Activated naive CD8-positive, alpha-beta T cell treated with anti-CD3 and anti-CD28 coated beads, Interleukin-2, amount 10 ng/mL, durations not matched to agents 7 days and 5 days (primary cell): ENCODE measurements at regions not wholly inside any gene's neighbourhood (a gene's known extent, or its start where the extent isn't known, plus 50 kb on each side); places are given as distances from the start of the nearest gene placed in this dataset.

Source experiments
- ATAC-seq: fragments of 150-1000 bp; cut with Tn5 transposase; one replicate; pipeline ENCODE4 v1.10.0; 2021; ENCODE audit warnings: low read depth, moderate library complexity
- POLR2A ChIA-PET: fragments of 350-600 bp; sonication (Branson Sonifier 250); formaldehyde crosslinking; loops from one replicate; lab custom pipeline; 2021; ENCODE audit warnings: antibody characterized with exemption; lab: Charles Lee
- DNase-seq: peaks from one replicate; pipeline ENCODE4 v3.0.0; 2021
- H3K27ac Mint-ChIP-seq: one replicate; pipeline ENCODE4 v1.8.0; 2022; ENCODE audit warnings: mild to moderate bottlenecking, mixed read lengths
- H3K27me3 Mint-ChIP-seq: one replicate; pipeline ENCODE4 v1.8.0; 2022; ENCODE audit warnings: mild to moderate bottlenecking, moderate library complexity, mixed read lengths
- H3K36me3 Mint-ChIP-seq: one replicate; pipeline ENCODE4 v1.8.0; 2021; ENCODE audit warnings: mild to moderate bottlenecking, mixed read lengths
- H3K4me1 Mint-ChIP-seq: one replicate; pipeline ENCODE4 v1.8.0; 2021; ENCODE audit warnings: mixed read lengths
- H3K4me3 Mint-ChIP-seq: one replicate; pipeline ENCODE4 v1.8.0; 2022; ENCODE audit warnings: mild to moderate bottlenecking, moderate library complexity, mixed read lengths
- H3K9me3 Mint-ChIP-seq: one replicate; pipeline ENCODE4 v1.8.0; 2021; ENCODE audit warnings: mixed read lengths

DNA sequence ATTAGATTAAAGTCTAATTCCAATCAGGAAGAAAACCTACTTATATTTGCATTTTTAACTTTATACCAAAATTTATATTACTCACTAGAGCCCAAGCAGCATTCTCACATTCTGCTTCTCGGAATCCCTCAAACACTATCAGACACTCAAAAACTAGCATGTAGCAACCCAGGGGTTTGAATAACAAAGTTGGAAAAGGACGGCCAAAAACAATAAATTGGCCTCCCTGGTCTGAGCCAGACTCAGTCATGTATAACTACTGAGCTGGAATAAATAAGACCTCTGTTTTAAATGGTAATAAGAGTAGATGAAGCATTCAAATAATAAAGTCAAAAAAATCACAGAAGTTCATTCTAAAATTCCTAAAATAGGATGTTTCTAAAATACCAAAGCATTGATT lies 290.9 kb downstream of the IRS1 start:
- no peak for DNase-seq
- H3K36me3 Mint-ChIP-seq = no peaks in the 10 kb centered on the region
- H3K9me3 Mint-ChIP-seq = no peaks in the 10 kb centered on the region
- H3K27me3 Mint-ChIP-seq = peaks cover 8% of the 10 kb centered on the region
- no peak overlapping the region for H3K4me3 Mint-ChIP-seq
- ATAC-seq = no peak
- POLR2A ChIA-PET = no interaction called here
- H3K4me1 Mint-ChIP-seq = no peaks in the 10 kb centered on the region
- H3K27ac Mint-ChIP-seq = no peak overlapping the region

DNA sequence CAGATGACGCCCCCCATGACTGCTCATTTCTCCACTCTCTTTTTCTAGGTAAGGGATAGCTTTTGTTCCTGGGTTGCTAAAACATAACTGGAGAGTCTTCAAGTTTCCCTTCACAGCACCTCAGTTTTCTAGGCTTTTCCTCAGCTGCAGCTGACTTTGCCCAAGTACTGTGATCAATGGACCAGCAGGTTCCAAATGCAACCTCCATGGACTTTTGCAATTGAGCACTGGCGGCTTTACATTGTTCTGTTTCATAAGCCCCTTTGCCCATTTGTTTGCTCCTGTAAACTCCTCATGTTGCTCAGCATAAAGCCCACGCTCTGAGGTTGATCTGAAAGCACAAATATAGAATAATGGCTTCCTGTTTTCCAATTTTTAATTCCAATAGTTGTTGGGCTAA lies 291.6 kb downstream of the IRS1 start:
- Mint-ChIP-seq H3K4me1 (no peaks in the 10 kb centered on the region), H3K4me3 (no peak overlapping the region), H3K36me3 (no peaks in the 10 kb centered on the region), H3K27ac (no peak overlapping the region), H3K27me3 (peaks cover 7% of the 10 kb centered on the region), H3K9me3 (no peaks in the 10 kb centered on the region)
- DNase-seq = no peak
- POLR2A ChIA-PET = no interaction called here
- no peak for ATAC-seq

DNA sequence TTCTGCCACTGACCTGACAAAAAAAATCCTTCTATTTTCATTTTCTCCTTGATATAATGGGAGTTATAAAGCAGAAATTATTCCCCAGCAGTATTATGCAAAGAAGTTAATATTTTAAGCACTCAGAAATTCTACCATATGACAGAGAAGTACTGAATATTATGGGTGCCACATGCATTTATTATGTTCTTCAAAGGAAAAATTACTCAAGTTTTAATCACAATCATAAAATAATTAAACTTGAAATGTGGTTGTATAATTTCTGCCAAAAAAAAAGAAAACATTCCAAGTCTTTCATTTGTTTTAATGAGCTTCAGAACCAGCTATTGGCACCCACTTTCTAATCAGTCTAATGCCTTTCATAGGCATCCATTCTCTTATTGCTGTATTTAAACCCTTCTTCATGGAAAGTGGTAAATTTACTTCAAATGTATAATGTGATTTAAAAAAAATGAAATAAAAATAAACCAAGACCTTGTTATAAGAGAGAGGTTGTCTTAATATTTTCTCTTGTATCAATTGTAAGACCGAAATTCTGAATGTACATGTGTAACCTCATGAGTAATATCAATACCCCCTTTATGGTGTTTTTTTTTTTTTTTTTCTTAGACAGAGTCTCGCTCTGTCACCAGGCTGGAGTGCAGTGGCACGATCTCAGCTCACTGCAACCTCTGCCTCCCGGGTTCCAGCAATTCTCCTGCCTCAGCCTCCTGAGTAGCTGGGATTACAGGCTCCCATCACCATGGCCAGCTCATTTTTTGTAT lies 302.3 kb downstream of the IRS1 start:
- H3K27me3 Mint-ChIP-seq = peaks cover 5% of the 10 kb centered on the region
- H3K27ac Mint-ChIP-seq = no peak overlapping the region
- H3K4me3 Mint-ChIP-seq = no peak overlapping the region
- no peaks in the 10 kb centered on the region for H3K9me3 Mint-ChIP-seq
- POLR2A ChIA-PET = no interaction called here
- ATAC-seq (no peak), DNase-seq (no peak)
- H3K36me3 Mint-ChIP-seq = no peaks in the 10 kb centered on the region
- H3K4me1 Mint-ChIP-seq = no peaks in the 10 kb centered on the region

DNA sequence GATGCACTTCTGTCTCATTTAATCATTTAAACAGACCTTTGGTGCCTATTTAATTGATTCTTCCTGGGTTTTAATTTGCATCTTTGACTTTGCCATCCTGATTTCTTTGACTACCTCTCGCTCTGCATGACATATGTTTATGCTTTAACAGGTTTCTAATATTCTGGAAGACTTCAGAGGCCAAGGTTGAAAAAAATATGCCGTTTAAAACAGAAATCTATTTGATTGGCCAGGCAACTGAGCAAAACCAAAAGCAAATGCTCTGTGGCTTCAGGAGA lies 303.4 kb downstream of the IRS1 start:
- no peaks in the 10 kb centered on the region for H3K36me3 Mint-ChIP-seq
- H3K27ac Mint-ChIP-seq = no peak overlapping the region
- peaks cover 5% of the 10 kb centered on the region for H3K27me3 Mint-ChIP-seq
- POLR2A ChIA-PET = no interaction called here
- no peaks in the 10 kb centered on the region for H3K9me3 Mint-ChIP-seq
- no peaks in the 10 kb centered on the region for H3K4me1 Mint-ChIP-seq
- H3K4me3 Mint-ChIP-seq = no peak overlapping the region
- no peak for ATAC-seq
- DNase-seq = no peak

DNA sequence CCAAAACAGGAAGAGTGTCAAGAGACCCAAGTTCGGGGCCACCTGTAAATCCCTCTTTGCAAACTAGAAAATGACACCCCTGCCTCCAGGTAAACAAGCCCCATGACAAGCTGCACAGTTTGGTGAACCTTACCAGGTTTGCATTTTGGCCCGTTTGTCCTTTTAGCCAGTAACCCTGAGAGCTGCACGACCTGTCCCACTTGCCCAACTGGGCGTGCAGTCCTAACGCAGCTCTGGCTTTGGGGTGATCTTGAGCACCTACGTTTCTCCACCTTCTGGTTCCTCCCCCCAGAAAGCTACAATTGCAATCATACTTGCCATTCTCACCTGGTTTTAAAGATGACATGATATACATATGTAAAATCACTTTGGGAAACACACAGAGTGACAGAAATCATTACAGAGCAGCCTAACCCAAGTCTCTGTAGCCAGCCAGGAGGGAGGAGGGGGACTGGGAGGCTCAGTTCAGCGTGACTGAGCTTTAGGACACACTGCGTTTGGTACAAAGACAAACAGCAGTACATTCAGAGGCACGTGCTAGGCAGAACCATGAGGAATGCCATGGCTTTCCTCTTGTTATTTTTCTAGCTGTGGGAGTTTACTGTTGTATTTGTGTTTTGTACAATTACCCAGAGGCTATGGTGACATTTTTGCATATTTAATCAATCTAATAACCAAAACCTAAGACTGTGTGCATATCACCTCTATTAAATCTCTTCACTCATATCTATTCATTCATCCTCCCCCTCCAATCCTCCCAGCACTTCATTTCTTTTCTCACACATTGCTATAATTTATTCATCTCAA lies 304.0 kb downstream of the IRS1 start:
- no peak overlapping the region for H3K27ac Mint-ChIP-seq
- POLR2A ChIA-PET = no interaction called here
- H3K9me3 Mint-ChIP-seq = no peaks in the 10 kb centered on the region
- no peak overlapping the region for H3K4me3 Mint-ChIP-seq
- H3K4me1 Mint-ChIP-seq = no peaks in the 10 kb centered on the region
- ATAC-seq (no peak), DNase-seq (no peak)
- H3K27me3 Mint-ChIP-seq = peaks cover 4% of the 10 kb centered on the region
- no peaks in the 10 kb centered on the region for H3K36me3 Mint-ChIP-seq

DNA sequence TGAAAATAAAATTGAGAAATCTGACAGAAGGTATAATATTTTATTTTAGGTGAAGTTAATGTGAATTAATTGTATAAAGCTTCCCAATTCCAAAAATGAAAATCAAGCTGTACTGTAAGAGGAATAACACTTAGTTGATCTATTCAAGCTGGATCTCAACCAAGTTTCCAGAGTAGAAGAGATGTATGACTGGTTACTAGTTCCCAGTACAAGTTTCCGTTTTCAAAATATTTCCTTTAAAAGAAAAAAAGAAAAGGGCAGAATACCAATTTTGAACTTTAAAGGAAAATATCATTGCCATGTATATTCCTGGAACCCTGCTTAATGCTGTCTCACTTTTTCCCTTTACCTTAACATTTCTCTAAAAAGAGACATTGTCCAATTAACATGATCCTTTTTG lies 308.5 kb downstream of the IRS1 start:
- no peak overlapping the region for H3K4me3 Mint-ChIP-seq
- H3K27me3 Mint-ChIP-seq = no peaks in the 10 kb centered on the region
- no peaks in the 10 kb centered on the region for H3K9me3 Mint-ChIP-seq
- DNase-seq (no peak), ATAC-seq (no peak)
- no peaks in the 10 kb centered on the region for H3K36me3 Mint-ChIP-seq
- H3K4me1 Mint-ChIP-seq = no peaks in the 10 kb centered on the region
- POLR2A ChIA-PET = no interaction called here
- H3K27ac Mint-ChIP-seq = no peak overlapping the region

DNA sequence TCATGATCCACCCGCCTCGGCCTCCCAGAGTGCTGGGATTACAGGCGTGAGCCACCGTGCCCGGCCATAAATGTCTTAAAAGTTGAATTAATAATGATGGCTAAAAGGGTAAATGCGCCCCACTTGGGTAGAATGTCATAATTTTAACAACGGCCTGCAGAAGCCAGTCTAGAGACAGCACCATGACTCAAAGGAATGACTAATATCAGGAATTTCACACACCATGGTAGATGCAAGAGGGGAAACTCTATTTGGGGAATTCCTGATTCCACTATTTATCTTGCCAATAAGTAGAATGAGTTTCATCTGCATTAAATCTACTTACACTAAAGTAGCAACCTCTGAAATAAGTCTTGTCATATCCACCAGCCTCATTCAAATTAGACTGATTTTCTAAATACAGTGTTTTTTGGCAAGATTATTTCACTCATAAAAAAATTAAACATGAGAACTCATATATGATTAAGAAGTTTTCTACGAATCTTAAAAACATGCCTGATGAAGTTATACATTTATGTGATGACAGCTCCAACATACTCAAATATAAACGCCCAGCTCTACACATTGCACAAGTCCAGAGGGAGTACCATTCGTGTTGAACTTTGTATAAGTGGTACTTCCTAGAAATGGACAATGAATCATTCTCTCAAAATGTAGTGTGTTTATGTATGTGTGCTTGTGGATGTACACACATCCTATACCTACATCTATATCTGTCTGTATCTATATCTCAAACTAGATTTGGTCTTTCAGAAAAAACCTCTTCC lies 309.7 kb downstream of the IRS1 start:
- no peak for ATAC-seq

DNA sequence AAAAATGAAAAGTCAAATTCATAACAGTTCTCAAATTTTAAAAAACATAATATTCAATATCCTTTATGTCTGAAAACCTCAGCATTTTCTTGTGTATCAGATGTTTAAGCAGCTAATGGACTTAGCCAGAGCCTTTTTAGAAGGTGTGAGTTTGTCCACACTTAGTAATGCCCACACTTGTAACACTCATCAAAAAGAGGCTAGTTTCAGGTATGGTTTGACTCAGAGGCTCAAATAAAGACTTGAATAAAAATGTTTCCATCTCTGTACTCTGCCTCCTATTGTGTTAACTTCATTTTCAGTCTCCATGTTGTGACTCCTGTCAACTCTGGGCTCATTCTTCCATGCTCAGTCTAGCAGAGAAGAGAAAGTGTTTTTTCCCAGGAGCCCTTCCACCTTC lies 311.6 kb downstream of the IRS1 start:
- H3K9me3 Mint-ChIP-seq = no peaks in the 10 kb centered on the region
- H3K36me3 Mint-ChIP-seq = no peaks in the 10 kb centered on the region
- H3K27ac Mint-ChIP-seq = no peak overlapping the region
- ATAC-seq = no peak
- H3K4me3 Mint-ChIP-seq = no peak overlapping the region
- H3K4me1 Mint-ChIP-seq = no peaks in the 10 kb centered on the region
- H3K27me3 Mint-ChIP-seq = peaks cover 5% of the 10 kb centered on the region
- POLR2A ChIA-PET = no interaction called here
- no peak for DNase-seq

More for the DNA sequence above, 309.7 kb downstream of the IRS1 start:
- no peak overlapping the region for H3K4me3 Mint-ChIP-seq
- POLR2A ChIA-PET = no interaction called here
- H3K27me3 Mint-ChIP-seq = no peaks in the 10 kb centered on the region
- H3K27ac Mint-ChIP-seq = no peak overlapping the region
- H3K4me1 Mint-ChIP-seq = no peaks in the 10 kb centered on the region
- no peaks in the 10 kb centered on the region for H3K36me3 Mint-ChIP-seq
- no peak for DNase-seq
- H3K9me3 Mint-ChIP-seq = no peaks in the 10 kb centered on the region

DNA sequence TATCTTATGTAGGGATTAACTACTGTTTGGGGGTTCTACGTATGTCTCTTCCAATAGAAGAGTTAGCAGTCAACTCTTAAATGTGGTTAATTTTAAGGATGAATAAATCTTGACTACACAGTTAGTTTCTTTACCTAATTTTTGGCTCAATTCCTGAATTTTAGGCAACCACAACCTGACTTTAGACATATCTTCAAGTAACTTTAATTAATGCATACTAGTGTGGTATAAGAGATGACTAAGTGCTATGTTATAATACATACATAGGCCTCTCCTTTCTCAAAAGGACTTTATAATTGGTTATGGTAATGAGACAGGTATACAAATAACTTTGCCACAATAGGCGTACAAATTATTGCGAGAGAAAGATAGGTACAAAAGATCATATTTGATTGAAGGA lies 312.0 kb downstream of the IRS1 start:
- no peak overlapping the region for H3K4me3 Mint-ChIP-seq

DNA sequence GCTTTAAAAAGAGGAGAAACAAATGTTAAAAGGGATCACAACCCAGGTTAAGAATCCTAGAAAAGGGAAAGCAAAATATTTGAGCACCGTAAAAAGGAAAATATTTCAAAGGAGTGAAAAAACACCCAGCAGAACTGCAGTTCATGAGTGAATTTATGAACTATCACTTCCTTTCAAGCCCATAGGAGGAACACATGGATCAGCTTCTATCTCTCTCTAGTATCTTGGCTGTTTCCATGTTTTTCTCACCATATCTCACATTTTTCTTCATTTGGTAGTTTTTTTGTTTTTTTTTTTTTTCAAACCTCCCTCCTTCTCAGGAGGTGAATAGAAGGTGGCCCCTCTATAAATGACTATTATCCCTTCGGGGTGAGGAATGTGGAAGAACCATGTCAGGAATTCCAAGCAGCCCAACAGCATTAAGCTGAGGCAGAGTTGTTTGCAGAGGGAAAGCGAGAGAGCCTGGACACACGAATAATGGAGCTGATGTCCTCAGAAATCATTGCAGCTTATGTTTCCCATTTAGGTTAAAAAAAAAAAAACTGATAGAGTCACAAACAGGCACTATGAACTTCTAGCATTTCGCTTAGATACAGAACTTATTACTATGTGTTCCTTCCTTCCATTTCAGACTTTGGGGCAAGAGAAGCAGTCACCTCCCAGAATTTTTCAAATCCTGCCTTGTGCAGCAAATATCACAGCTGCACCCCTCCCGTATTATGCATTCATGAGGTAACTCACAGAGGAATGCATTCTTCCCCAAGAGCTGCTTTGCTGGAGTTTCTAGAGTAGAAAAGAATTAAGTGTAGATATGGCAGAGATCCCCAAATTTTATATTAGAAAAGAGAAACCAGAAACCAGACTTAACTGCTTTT lies 315.6 kb downstream of the IRS1 start:
- Mint-ChIP-seq H3K4me3 (no peak overlapping the region), H3K9me3 (no peaks in the 10 kb centered on the region), H3K27me3 (peaks cover 10% of the 10 kb centered on the region), H3K27ac (no peak overlapping the region), H3K4me1 (no peaks in the 10 kb centered on the region), H3K36me3 (no peaks in the 10 kb centered on the region)
- POLR2A ChIA-PET = no interaction called here
- no peak for DNase-seq
- no peak for ATAC-seq

More for the DNA sequence above, 312.0 kb downstream of the IRS1 start:
- DNase-seq (no peak), ATAC-seq (no peak)
- Mint-ChIP-seq H3K27ac (no peak overlapping the region), H3K9me3 (no peaks in the 10 kb centered on the region), H3K36me3 (no peaks in the 10 kb centered on the region), H3K27me3 (peaks cover 5% of the 10 kb centered on the region), H3K4me1 (no peaks in the 10 kb centered on the region)
- POLR2A ChIA-PET = no interaction called here

DNA sequence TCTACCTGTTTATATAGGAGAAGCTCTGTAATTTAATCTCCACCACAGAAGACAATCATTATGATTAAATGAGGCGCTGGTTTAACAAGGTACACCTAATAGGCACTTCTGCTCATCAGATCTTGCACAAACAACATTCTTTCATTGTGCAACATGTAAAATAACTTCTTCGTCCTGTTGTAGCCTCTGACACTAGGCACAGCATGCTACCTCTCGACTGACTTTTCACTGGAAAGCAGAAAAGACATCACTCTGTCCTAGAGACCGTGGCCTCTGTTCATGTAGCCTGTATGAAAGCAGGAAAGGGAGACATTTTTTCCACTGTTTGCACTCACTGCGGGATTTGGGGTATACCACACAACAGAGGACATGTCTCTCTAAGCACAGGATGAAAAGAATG lies 316.5 kb downstream of the IRS1 start:
- ATAC-seq (no peak), DNase-seq (no peak)
- Mint-ChIP-seq H3K9me3 (no peaks in the 10 kb centered on the region), H3K27ac (no peak overlapping the region), H3K36me3 (no peaks in the 10 kb centered on the region), H3K4me3 (no peak overlapping the region), H3K27me3 (peaks cover 10% of the 10 kb centered on the region), H3K4me1 (no peaks in the 10 kb centered on the region)
- POLR2A ChIA-PET = no interaction called here

DNA sequence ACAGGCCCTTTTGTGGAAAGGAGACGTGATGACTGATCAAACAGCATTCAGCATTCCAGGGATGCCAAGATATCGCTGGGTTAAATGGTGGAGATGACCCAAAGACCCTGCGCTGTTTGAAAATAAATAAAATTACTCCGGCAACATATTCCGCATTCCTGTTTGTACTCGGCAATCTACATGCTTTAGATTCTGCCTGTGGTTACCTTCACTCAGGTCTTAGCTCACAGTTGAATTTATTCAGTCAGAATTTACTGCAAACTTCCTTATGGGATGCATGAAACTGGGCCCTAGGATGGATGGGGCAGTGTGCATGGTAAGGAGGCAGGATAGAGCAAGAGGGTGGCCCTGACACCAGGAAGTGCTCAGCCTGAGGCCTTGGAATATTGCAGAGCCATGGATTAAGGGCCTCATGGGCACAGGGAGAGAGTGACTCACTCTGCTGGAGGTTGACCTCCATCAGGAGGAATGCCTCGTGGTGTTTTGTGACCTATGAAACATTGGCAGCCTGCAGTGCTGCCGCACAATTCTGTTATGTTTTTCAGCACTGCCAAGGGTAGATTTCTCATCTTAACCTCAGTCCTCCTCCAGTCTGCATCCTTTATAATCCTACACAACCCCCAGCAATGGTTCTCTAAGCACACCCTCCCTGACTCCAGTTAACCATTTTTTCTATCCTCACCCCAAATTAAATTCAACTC lies 321.4 kb downstream of the IRS1 start:
- H3K4me3 Mint-ChIP-seq = no peak overlapping the region
- H3K36me3 Mint-ChIP-seq = no peaks in the 10 kb centered on the region
- no peaks in the 10 kb centered on the region for H3K4me1 Mint-ChIP-seq
- H3K9me3 Mint-ChIP-seq = no peaks in the 10 kb centered on the region
- no peak overlapping the region for H3K27ac Mint-ChIP-seq
- POLR2A ChIA-PET = interaction anchor here (0.6 kb wide), 1 partner anchor 112 kb away, joined by 3 read pairs; no protein-coding TSS in a partner anchor
- ATAC-seq (no peak), DNase-seq (no peak)
- H3K27me3 Mint-ChIP-seq = peaks cover 8% of the 10 kb centered on the region
